HG02840 (cell line): ENCODE measurements at regions not wholly inside any gene's neighbourhood (a gene's known extent, or its start where the extent isn't known, plus 50 kb on each side); places are given as distances from the start of the nearest gene placed in this dataset.
"Not testable (repeated sequence)": the region's sequence is repeated elsewhere in the genome, so short reads cannot be mapped to it uniquely, and the experiment has no call there.

Experiments
- ATAC-seq: cut with Tn5 transposase; IDR thresholded peaks from one replicate; pipeline ENCODE4 v1.9.1; 2021; ENCODE audit warnings: mild to moderate bottlenecking, moderate library complexity, moderate number of reproducible peaks; ENCODE audit not compliant: unreplicated experiment, low FRiP score

DNA sequence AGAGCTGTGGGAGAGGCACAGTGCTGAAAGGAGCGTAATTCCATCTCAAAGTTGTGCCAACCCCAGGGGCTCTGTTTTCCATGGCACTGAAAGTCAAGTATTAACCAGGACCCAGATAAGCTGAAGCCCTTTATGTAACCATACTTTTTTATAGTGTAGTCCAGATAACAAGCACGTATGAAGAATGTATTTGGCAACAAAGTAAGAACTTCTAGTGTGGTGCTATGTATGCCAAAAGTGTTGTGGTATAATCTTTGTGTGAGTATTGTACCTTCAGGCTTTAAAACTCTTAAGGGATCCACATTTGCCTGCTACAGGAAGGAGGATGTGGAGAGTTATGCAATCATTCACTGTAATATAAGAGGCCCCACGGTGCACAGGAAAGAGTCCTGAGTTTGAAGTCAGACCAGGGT is 129.4 kb downstream of the IBTK start:
- ATAC-seq: no peak

DNA sequence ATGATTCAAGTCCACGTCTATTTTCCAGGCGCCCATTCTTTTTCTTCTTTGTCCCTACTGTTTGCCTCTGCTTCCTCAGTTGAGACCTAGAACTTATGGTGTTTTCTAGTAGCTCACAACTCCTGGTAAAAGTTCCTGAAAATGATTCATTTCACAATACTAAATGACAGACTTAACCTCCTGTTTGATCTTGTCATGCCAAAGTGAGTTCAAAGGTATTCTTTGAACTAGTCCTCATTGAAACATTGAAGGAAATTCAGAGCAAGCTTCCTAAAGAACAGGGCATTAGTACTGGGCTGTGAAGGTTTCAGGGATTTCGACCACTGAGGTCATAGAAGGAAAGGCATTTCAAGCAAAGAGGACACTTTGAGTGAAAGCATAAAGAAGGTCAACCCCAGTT is 132.8 kb downstream of the IBTK start:
- no peak for ATAC-seq

DNA sequence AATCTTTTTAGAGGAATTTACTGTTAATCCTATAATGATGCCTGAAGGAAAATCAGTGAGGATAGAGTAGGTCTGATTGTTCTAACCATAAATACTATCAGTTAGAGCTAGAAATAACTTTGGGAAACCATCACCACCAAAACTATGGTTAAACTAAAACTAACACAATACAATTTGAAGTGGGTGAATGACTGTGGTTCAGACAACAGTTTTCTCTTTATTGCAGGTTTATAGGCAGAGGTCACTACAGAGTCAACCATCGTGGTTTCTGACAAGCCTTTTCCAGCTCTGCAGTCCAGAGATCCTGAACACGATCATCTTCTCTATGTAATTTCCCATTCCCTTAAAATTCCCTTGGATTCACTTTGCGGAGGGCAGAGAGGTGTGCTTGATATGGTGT is 134.3 kb downstream of the IBTK start:
- no peak for ATAC-seq

DNA sequence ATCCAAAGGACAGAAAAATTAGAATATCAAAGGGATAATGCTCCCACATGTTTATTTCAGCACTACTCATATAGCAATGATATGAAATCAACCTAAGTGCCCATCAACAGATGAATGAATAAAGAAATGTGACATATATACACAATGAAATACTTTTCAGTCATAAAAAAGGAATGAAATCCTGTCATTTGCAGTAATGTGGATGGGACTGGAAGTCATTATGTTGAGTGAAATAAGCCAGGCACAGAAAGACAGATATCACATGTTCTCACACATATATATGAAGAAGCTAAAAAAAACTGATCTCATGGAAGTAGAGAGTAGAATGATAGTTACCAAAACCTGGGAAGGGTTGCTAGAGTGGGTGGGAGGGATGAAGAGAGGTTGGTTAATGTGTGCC is 135.7 kb downstream of the IBTK start:
- ATAC-seq: no peak

DNA sequence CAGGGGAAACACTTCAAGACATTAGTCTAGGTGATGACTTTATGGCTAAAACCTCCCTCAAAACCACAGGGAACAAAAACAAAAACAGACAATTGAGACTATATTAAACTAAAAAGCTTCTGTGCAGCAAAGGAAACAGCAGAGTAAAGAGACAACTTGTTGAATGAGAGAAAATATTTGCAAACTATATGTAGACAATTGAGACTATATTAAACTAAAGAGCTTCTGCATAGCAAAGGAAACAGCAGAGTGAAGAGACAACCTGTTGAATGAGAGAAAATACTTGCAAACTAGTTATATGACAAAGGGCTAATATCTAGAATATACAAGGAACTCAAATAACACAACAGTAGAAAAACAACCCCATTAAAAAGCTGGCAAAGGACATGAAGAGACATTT is 136.4 kb downstream of the IBTK start:
- ATAC-seq: no peak

DNA sequence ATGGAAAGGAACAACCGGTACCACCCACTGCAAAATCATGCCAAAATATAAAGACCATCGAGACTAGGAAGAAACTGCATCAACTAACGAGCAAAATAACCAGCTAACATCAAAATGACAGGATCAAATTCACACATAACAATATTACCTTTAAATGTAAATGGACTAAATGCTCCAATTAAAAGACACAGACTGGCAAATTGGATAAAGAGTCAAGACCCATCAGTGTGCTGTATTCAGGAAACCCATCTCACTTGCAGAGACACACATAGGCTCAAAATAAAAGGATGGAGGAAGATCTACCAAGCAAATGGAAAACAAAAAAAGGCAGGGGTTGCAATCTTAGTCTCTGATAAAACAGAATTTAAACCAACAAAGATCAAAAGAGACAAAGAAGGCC is 144.4 kb downstream of the IBTK start:
- ATAC-seq: not testable (repeated sequence)

DNA sequence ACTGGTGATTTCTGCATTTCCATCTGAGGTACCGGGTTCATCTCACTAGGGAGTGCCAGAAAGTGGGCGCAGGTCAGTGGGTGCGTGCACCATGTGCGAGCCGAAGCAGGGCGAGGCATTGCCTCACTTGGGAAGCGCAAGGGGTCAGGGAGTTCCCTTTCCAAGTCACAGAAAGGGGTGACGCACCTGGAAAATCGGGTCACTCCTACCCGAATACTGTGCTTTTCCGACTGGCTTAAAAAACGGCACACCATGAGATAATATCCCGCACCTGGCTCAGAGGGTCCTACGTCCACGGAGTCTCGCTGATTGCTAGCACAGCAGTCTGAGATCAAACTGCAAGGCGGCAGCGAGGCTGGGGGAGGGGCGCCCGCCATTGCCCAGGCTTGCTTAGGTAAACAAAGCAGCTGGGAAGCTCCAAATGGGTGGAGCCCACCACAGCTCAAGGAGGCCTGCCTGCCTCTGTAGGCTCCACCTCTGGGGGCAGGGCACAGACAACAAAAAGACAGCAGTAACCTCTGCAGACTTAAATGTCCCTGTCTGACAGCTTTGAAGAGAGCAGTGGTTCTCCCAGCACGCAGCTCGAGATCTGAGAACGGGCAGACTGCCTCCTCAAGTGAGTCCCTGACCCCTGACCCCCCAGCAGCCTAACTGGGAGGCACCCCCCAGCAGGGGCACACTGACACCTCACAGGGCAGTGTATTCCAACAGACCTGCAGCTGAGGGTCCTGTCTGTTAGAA is 146.0 kb downstream of the IBTK start:
- not testable (repeated sequence) for ATAC-seq

DNA sequence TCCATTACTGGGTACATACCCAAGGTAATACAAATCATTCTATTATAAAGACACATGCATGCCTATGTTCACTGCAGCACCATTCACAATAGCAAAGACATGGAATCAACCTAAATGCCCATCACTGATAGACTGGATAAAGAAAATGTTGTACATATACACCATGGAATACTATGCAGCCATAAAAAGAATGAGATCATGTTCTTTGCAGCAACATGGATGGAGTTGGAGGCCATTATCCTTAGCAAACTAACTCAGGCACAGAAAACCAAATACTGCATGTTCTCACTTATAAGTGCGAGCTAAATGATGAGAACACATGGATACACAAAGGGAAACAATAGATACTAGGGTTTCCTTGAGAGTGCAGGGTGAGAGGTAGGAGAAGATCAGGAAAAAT is 146.8 kb downstream of the IBTK start:
- ATAC-seq: not testable (repeated sequence)

DNA sequence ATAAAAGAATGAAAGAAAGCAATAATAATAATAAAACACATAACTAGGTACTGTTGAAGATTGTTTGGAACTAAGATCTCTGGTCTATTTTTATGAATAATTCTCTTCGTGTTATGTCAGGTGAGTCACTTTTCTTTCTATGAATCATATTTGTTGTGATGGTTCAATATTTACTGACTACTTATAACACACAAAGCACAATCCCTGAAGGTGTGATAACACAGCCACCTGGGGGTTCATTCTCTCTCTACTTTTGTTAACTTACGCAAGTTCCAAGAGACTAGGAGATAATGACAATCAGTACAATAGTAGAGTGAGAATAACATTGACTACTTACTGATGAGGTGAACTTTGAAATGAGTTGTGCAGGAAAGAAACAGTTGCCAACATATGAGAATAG is 149.9 kb downstream of the IBTK start:
- ATAC-seq: no peak

DNA sequence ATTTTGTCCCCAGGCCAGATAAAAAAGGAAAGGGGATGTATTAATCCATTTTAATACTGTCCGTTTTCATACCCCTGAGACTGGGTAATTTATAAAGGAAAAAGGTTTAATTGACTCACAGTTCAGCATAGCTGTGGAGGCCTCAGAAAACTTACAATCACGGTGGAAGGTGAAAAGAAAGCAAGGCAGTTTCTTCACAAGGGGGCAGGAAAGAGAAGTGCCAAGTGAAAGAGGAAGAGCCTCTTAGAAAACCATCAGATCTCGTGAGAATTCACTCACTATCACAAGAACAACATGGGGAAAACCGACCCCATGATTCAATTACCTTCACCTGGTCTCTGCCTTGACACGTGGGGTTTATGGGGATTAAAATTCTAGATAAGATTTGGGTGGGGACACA is 152.5 kb downstream of the IBTK start:
- no peak for ATAC-seq

DNA sequence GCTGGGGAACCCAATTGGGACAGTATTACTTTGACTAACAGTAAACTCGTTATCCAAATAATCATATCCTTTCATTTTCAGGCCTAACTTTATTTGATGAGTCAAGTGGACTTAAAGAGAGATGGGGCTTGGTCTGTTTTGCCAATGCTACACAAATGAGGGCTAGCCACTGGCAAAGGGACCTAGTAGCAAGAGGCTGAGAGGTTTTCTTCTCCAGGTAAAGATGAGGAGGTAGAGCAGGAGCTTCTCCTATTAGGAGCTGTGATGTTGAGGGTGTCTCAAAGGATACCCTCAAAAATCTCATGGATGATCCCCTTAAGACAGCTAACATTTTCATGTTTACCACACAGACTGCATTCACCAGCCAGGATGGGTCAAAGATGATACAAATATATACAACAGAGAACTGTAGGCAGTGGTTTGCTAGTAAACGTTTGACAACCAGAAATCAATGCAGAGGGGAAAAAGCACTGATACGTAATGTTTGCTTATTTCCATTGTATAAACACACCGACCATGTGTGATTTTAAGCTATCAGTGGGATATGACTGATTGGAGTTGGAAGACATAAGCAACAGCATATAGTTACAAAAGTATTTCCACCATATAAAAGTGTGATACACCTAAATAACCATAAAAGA is 153.3 kb downstream of the IBTK start:
- ATAC-seq: no peak

DNA sequence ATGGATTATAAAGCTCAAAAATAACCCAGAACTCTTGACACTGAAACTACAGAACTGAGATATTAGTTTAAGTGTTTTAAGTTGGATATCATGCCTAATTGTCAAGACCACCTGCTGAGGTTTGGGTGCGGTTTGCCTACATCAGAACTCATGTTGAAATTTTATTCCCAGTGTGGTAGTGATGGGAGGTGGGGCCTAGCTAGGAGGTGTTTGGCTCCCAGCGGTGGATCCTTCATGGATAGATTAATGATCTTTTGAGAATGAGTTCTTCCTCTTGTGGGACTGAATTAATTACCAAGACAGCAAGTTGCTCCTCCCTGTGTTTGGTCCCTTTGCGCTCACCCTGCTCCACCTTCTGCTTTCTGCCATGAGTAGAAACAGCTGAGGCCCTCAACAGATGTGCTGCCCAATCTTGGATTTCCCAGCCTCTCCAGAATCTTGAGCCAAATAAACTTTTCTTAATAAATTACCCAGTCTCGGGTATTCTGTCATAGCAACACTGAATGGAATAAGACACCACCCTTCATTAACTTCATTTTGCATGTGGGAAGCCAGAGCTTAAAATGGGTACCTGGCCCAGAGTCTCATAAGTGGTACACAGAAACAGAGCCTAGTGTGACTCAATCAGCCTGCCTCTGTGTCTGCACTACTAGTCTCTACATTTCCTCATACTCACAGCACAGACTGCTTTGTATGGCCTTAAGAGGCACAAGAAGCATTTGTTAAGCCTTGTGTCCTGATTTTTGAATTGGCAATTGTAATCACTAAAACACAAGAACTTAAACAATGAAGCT is 158.4 kb downstream of the IBTK start:
- ATAC-seq: no peak

DNA sequence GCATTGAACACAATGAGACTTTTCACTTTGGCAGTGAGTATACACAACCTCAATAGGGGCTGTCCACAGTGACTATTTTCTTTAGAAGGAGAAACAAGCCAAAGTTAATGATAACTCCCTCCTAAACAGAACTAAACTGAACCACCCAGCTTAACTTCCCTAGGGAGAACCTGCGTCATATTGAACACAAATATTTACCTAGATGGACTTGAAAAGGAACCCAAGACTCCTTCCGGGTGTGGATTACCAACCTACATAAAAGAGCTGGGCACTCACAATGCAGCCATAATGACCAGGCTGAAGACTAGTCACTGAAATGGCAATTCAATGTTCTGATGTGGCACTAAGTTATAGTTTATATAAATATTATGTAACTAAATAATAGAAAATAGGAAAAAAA is 160.6 kb downstream of the IBTK start:
- ATAC-seq: no peak

DNA sequence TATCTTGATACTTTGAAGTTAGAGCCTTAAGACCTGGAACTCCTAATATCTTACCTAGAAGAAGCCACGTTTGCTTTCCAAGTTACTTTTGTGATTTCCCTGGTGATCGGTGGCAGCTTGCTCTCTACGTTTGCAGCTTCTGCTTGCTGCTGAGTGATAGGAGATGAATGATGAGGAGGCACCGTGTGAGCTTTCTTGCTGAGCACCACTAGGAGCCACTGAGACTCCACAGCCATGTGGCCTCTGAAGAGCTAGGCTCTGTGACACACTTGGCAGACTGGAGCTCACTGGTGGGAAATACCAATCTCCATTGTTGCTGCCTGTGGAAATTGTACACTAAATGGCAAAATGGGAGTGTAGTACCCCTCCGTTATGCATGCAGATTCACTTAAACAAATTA is 161.8 kb downstream of the IBTK start:
- ATAC-seq: no peak

DNA sequence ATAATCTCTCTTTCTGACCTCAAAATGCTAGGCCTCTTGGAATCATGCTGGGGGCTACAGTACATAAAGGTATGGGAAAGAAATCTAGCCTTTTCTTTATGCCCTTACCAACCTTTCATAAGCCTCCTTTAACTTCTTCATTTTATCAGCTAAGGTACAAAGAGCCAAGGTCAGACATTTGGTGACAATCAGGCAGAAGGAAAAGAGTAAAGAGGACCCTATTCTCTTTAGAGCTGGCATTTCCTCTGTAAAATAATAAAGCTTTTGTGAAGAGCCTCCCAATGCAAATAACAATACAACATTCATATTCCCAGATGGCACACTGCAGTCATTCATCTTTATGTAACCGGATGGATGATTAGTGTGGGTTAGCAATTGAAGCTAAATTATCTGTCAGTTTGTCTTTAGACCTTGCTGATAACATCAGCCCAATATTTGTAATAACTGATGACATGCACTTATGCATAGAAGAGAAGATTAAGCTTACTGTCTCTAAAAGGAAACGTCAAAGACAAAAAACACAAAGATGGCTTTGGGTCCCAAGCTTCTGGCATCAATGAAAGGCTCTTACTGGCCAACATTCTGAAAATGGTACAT is 163.1 kb downstream of the IBTK start:
- no peak for ATAC-seq

DNA sequence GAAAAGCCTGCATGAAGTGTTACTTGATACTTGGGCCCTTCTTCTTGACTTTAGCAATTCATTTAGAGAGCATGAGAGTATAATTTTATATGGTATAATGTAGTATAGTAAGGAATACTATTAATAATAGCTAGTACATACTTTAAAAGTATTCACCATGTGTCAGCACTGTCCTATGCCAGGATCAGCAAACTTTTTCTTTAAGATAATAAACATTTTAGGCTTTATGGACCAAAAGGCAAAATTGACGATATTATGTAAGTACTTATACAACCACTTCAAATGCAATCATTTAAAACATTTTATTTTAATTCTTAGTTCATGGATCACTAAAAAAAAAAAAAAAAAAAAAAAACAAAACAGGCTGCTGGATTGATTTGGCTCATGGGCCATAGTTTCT is 163.9 kb downstream of the IBTK start:
- no peak for ATAC-seq

DNA sequence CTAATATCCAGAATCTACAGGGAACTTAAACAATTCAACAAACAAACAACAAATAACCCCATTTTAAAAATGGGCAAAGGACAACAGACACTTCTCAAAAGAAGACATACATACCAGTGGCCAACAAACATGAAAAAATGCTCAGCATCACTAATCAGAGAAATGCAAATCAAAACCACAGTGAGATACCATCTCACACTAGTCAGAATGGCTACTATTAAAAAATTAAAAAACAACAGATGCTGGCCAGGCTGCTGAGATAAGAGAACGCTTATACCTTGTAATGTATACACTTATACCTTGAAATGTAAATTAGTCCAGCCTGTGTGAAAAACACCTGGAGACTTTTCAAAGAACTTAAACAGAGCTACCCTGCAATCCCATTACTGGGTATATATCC is 166.8 kb downstream of the IBTK start:
- ATAC-seq: no peak

DNA sequence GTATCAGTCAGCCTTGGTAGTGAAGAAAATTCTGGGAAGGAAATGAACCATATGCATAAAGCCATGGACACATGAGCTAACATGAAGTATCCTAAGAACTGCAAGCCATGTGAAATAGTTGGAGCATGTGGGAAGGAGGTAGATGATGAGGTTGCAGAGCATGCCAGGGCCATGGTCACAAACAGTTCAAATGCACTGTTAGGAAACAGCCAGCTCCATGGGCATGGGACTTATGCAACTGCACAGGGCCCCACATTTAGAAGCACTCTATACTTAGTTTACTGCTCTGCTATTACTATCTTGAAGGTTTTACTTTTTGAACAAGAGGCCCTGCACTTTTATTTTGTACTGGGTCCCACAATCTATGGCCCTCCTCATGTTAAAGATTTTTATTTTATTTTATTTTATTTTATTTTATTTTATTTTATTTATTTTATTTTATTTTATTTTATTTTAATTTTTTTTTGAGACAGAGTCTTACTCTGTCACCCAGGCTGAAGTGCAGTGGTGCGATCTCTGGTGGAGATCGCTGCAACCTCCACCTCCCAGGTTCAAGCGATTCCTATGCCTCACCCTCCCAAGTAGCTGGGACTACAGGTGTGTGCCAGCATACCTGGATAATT is 169.1 kb downstream of the IBTK start:
- no peak for ATAC-seq

DNA sequence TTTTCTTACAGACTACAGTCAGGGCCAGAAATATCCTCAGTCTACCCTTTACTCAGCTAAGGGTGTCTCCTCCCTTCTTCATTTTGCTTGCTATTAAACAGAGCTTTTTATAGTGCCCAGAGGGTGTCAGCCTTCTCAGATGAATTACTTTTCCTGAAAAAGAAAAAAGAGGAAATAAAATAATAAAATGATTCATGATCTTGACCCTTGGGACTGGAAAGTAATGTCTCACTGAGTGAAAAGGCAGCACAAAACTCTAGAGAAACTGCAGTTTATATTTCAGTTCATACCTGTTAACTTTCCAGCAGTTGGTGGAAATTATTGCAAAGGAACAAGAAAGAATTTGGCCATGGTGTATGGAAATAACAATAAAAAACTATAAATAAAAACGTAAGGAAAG is 170.6 kb downstream of the IBTK start:
- ATAC-seq: no peak

DNA sequence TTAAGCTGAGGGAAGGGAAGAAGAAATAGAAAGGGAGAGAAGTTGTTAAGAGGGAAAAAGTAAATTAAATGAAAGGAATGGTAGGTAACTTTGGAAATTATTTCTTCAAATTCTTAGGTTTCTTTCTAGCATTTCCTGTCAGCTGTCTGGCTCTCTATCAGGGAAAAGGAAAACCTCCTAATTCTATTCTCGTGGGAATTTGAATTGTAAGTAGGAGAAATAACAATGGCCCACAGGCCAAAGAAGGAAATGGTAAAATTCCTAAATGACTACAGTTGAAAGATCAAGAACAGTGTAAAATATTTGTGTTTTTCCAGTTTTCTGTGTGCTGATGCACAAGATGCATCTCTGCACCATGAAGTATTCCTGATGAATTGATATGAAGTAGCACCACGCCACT is 173.0 kb downstream of the IBTK start:
- ATAC-seq: no peak

DNA sequence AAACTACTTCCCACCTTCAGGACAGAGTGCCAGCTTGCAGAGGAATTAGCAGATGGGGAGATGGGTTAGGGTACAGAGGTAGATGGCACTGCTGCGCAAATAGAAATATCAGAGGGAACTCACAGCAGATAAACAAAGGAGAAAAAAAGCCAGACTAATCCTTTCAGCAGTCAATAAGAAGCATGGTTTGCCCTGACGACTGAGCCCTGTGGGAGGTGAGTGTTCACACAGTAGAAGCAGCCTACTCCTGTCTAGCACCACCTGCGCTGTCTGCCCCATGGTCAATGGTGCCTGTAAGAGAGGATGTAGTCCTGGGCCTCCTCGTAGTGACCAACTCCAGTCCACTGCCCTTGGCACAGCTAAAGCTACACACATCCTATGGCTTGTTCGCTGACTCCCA is 174.1 kb downstream of the IBTK start:
- no peak for ATAC-seq
